GM12878 (cell line): ENCODE measurements at regions not wholly inside any gene's neighbourhood (a gene's known extent, or its start where the extent isn't known, plus 50 kb on each side); places are given as distances from the start of the nearest gene placed in this dataset.

Source experiments
- ATAC-seq: fragments of 200-7000 bp; cut with Tn5 transposase; 3 replicates; pipeline ENCODE4 v1.9.1; 2020; ENCODE audit warnings: mild to moderate bottlenecking, moderate library complexity
- BruUV-seq: library from RNA; stranded (reverse); fragments of 400-500 nt; replicated peaks from 2 replicates; lab custom pipeline; 2021; lab: Mats Ljungman, UMichigan
- CTCF ChIA-PET: fragments of 300-600 bp; sonication (Branson Sonifier 250); formaldehyde crosslinking; extraction: SDS; loops from one replicate; lab custom pipeline; 2021; ENCODE audit warnings: inconsistent platforms; lab: Yijun Ruan, JAX
- POLR2A ChIA-PET: fragments of 350-600 bp; formaldehyde crosslinking; extraction: SDS; loops from one replicate; lab custom pipeline; 2021; ENCODE audit warnings: inconsistent platforms; lab: Charles Lee
- RAD21 ChIA-PET: fragments of 300-600 bp; sonication (Branson Sonifier 250); formaldehyde crosslinking; loops from one replicate; lab custom pipeline; 2023; ENCODE audit warnings: antibody characterized with exemption; ENCODE audit not compliant: unreplicated experiment; lab: Charles Lee
- SMC1A ChIA-PET: fragments of 300-600 bp; sonication (Branson Sonifier 250); formaldehyde crosslinking; loops from one replicate; lab custom pipeline; 2023; ENCODE audit not compliant: unreplicated experiment, uncharacterized antibody; lab: Charles Lee
- DNase-seq: peaks from one replicate; pipeline ENCODE4 v3.0.0-alpha.2; 2011; ENCODE audit warnings: low read depth, low spot score
- FAIRE-seq: peaks from 3 replicates; lab custom pipeline; 2011; peaks lifted over from hg19 to GRCh38; lab: Jason Lieb, UNC
- H2AFZ ChIP-seq: 2 replicates; pipeline ENCODE4 v1.6.0; 2011; ENCODE audit warnings: low read depth, low read length, control low read depth; ENCODE audit not compliant: control insufficient read depth
- H3K27ac ChIP-seq: 2 replicates; pipeline ENCODE4 v1.5.1; 2011; ENCODE audit warnings: control low read depth; ENCODE audit not compliant: control insufficient read depth, insufficient read depth
- H3K27me3 ChIP-seq, 2 experiments: replicated peaks in 1 of 2; 2 replicates each; pipeline versions ENCODE4 v1.6.0 to v1.6.1; 2011; ENCODE audit warnings: low read length in 1 of 2; ENCODE audit not compliant: control insufficient read depth in 2 of 2, insufficient read depth in 2 of 2
- H3K36me3 ChIP-seq, 2 experiments: 2 replicates each; pipeline ENCODE4 v1.5.1; 2011; ENCODE audit warnings: low read length in 1 of 2; ENCODE audit not compliant: control insufficient read depth in 2 of 2, insufficient read depth in 2 of 2
- H3K4me1 ChIP-seq: 2 replicates; pipeline ENCODE4 v1.6.1; 2011; ENCODE audit warnings: mild to moderate bottlenecking, low read length, moderate library complexity, mixed read lengths; ENCODE audit not compliant: control insufficient read depth, insufficient read depth
- H3K4me2 ChIP-seq: 2 replicates; pipeline ENCODE4 v1.6.0; 2011; ENCODE audit warnings: control low read depth; ENCODE audit not compliant: control insufficient read depth, insufficient read depth
- H3K4me3 ChIP-seq: fragments of 200-600 bp; sonication (generic); 2 replicates; pipeline ENCODE4 v1.5.1; 2016
- H3K79me2 ChIP-seq: 2 replicates; pipeline ENCODE4 v1.6.0; 2011; ENCODE audit warnings: low read length; ENCODE audit not compliant: control insufficient read depth, insufficient read depth
- H3K9ac ChIP-seq: 2 replicates; pipeline ENCODE4 v1.8.0; 2011; ENCODE audit warnings: low read length, control low read depth, mixed read lengths; ENCODE audit not compliant: control insufficient read depth, insufficient read depth
- H3K9me3 ChIP-seq: replicated peaks from 3 replicates; pipeline ENCODE4 v1.5.1; 2011; ENCODE audit warnings: mild to moderate bottlenecking, low read length; ENCODE audit not compliant: control insufficient read depth, insufficient read depth
- H4K20me1 ChIP-seq: 2 replicates; pipeline ENCODE4 v1.6.0; 2011; ENCODE audit not compliant: control insufficient read depth, insufficient read depth
- ATF2 ChIP-seq: IDR thresholded peaks from 2 replicates; pipeline ENCODE4 v1.6.1; 2012; ENCODE audit warnings: low read length, inconsistent platforms
- NBN ChIP-seq: fragments of 450-650 bp; IDR thresholded peaks from 2 replicates; pipeline ENCODE4 v1.6.1; 2016
- NFIC ChIP-seq: IDR thresholded peaks from 2 replicates; pipeline ENCODE4 v1.6.1; 2012; ENCODE audit warnings: low read depth, mild to moderate bottlenecking, inconsistent platforms, low read length, moderate library complexity
- NR2C1 ChIP-seq: fragments of 450-650 bp; IDR thresholded peaks from 2 replicates; pipeline ENCODE4 v1.6.1; 2017; ENCODE audit warnings: antibody characterized with exemption, mild to moderate bottlenecking, moderate library complexity
- POU2F2 ChIP-seq: IDR thresholded peaks from 3 replicates; pipeline ENCODE4 v1.6.1; 2011; ENCODE audit warnings: low read depth, mild to moderate bottlenecking, low read length, borderline replicate concordance
- SMC3 ChIP-seq: IDR thresholded peaks from 2 replicates; pipeline ENCODE4 v1.6.1; 2011; ENCODE audit warnings: low read length, improper control_type of control experiment, borderline replicate concordance
- SREBF1 ChIP-seq: IDR thresholded peaks from 2 replicates; pipeline ENCODE4 v1.6.1; 2012; ENCODE audit warnings: mild to moderate bottlenecking, low read length
- ZBED1 ChIP-seq: IDR thresholded peaks from 2 replicates; pipeline ENCODE4 v1.6.1; 2016; ENCODE audit warnings: borderline replicate concordance
- WGBS: methylation state at CpG from one replicate; pipeline ENCODE4 v1.1.6; 2016; ENCODE audit warnings: low lambda C conversion rate; ENCODE audit not compliant: insufficient replicate concordance, insufficient coverage; ENCODE audit errors: missing lambda C conversion rate; 5-methylcytosine and 5-hydroxymethylcytosine counted together
- in situ Hi-C: fragments of 300-500 bp; cut with MboI; formaldehyde crosslinking; loops from 9 replicates; pipeline ENCODE4 v1.14.3; 2018; ENCODE audit warnings: mixed read lengths
- intact Hi-C: fragments of 100-400 bp; cut with micrococcal nuclease; formaldehyde crosslinking; loops from one replicate; pipeline ENCODE4 v1.14.2; 2022; ENCODE audit not compliant: unreplicated experiment

GRCh38 chr13:87887459-87888123 is 216.4 kb downstream of the SLITRK5 start:
- POLR2A ChIA-PET = interaction anchor here (0.6 to 0.7 kb wide), 2 partner anchors 26 to 765 kb away, joined by 4 to 5 read pairs; no protein-coding TSS in a partner anchor
- no peak overlapping the region for H2AFZ ChIP-seq
- intact Hi-C loops = no loop called here
- H4K20me1 ChIP-seq = no peaks in the 10 kb centered on the region
- SMC1A ChIA-PET = interaction anchor here (0.6 kb wide), 1 partner anchor 676 kb away, joined by 5 read pairs; no protein-coding TSS in a partner anchor
- ATAC-seq = no peak
- no peaks in the 10 kb centered on the region for H3K4me1 ChIP-seq
- no peaks in the 10 kb centered on the region for H3K36me3 ChIP-seq
- CTCF ChIA-PET = no interaction called here
- no peaks in the 10 kb centered on the region for H3K9me3 ChIP-seq
- H3K27me3 ChIP-seq = no peaks in the 10 kb centered on the region
- no TSS peak for BruUV-seq
- no peak overlapping the region for H3K27ac ChIP-seq
- H3K4me3 ChIP-seq = no peak overlapping the region
- no peaks in the 10 kb centered on the region for H3K79me2 ChIP-seq
- in situ Hi-C loops = no loop called here
- no peak for TF ChIP-seq ZBED1
- no peak for TF ChIP-seq SREBF1
- TF ChIP-seq NR2C1 = no peak
- no peak for TF ChIP-seq NFIC
- WGBS = 3% methylated on average over 5 of the region's 6 CpGs
- DNase-seq = no peak
- RAD21 ChIA-PET = no interaction called here
- FAIRE-seq = no peak
- H3K4me2 ChIP-seq = no peak overlapping the region
- H3K9ac ChIP-seq = no peak overlapping the region

GRCh38 chr13:87889254-87889653 is 218.1 kb downstream of the SLITRK5 start:
- DNase-seq (no peak), FAIRE-seq (no peak), ATAC-seq (no peak)
- no peak overlapping the region for H3K4me3 ChIP-seq
- ChIA-PET CTCF (interaction anchor here (0.9 kb wide), 1 partner anchor 14 kb away, joined by 3 read pairs; no protein-coding TSS in a partner anchor), RAD21 (no interaction called here), SMC1A (no interaction called here), POLR2A (no interaction called here)
- H4K20me1 ChIP-seq = no peaks in the 10 kb centered on the region
- no peak overlapping the region for H3K9ac ChIP-seq
- intact Hi-C loops (no loop called here), in situ Hi-C loops (no loop called here)
- no peaks in the 10 kb centered on the region for H3K36me3 ChIP-seq
- no peaks in the 10 kb centered on the region for H3K27me3 ChIP-seq
- no peak overlapping the region for H3K4me2 ChIP-seq
- H2AFZ ChIP-seq = no peak overlapping the region
- no peak for TF ChIP-seq SMC3
- TF ChIP-seq ATF2 = no peak
- TF ChIP-seq POU2F2 = no peak
- no peak for TF ChIP-seq NBN
- no TSS peak for BruUV-seq
- H3K9me3 ChIP-seq = no peaks in the 10 kb centered on the region
- no peaks in the 10 kb centered on the region for H3K79me2 ChIP-seq
- no peaks in the 10 kb centered on the region for H3K4me1 ChIP-seq
- WGBS = 0% methylated on average over 2 of the region's 2 CpGs
- no peak overlapping the region for H3K27ac ChIP-seq
